Stomach (tissue), 4 donors: ENCODE measurements at regions not wholly inside any gene's neighbourhood (a gene's known extent, or its start where the extent isn't known, plus 50 kb on each side); places are given as distances from the start of the nearest gene placed in this dataset.

ENCODE experiments used
- EP300 ChIP-seq: sonication (generic); formaldehyde crosslinking; IDR thresholded peaks from one replicate; pipeline ENCODE4 v1.6.1; 2017; ENCODE audit warnings: antibody characterized with exemption
- POLR2A ChIP-seq, 4 donors: fragments of 450-650 bp; IDR thresholded peaks; one replicate each; pipeline ENCODE4 v1.6.1; 2016; ENCODE audit warnings: antibody characterized with exemption in 4 of 4, control low read depth in 2 of 4, mild to moderate bottlenecking in 1 of 4, moderate library complexity in 1 of 4
- POLR2AphosphoS5 ChIP-seq, 3 donors: sonication (generic); formaldehyde crosslinking; IDR thresholded peaks; one replicate each; pipeline ENCODE4 v1.6.1; 2016; ENCODE audit warnings: antibody characterized with exemption in 3 of 3
- TF ChIP-seq, protein P1 (sequence below), 7 experiments: fragments of 450-650 bp in 4 of 7; fragments of 200-600 bp in 3 of 7; sonication (generic) in 3 of 7; IDR thresholded peaks; one replicate each; pipeline ENCODE4 v1.5.1; 2016 to 2019; ENCODE audit warnings: antibody characterized with exemption in 7 of 7, control low read depth in 2 of 7, mild to moderate bottlenecking in 1 of 7

DNA sequence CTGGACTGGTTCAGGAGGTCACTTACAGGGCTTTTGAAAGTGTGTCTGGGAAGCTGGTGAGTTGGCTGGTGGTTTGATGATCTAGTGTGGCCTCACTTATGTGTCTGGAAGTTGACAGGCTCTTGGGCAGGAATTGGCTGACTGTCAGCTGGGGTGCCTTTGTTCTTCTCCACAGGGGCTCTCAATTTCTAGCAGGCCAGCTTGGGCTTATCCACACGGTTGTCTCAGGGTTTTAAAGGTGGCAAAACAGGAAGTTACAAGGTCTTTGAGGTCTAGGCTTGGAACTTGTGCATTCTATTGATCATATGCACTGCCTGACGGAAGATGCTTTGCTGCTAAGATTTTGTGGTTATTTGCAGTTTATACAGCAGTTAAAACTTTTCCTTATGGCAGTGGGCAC is 52.0 kb upstream of the CELF4 start:
- TF ChIP-seq POLR2A (IDR thresholded peaks at IDR 0.05) (no peak), POLR2AphosphoS5 (IDR thresholded peaks at IDR 0.05) (no peak), EP300 (no peak)
- TF ChIP-seq, protein P1, sequence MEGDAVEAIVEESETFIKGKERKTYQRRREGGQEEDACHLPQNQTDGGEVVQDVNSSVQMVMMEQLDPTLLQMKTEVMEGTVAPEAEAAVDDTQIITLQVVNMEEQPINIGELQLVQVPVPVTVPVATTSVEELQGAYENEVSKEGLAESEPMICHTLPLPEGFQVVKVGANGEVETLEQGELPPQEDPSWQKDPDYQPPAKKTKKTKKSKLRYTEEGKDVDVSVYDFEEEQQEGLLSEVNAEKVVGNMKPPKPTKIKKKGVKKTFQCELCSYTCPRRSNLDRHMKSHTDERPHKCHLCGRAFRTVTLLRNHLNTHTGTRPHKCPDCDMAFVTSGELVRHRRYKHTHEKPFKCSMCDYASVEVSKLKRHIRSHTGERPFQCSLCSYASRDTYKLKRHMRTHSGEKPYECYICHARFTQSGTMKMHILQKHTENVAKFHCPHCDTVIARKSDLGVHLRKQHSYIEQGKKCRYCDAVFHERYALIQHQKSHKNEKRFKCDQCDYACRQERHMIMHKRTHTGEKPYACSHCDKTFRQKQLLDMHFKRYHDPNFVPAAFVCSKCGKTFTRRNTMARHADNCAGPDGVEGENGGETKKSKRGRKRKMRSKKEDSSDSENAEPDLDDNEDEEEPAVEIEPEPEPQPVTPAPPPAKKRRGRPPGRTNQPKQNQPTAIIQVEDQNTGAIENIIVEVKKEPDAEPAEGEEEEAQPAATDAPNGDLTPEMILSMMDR (IDR thresholded peaks at IDR 0.05): no peak
